ENCODE measurements at regions not wholly inside any gene's neighbourhood (a gene's known extent, or its start where the extent isn't known, plus 50 kb on each side); places are given as distances from the start of the nearest gene placed in this dataset.
A peak's percentile ranks its signal among the peaks of the same experiment; 100 is the strongest.

- no peak overlapping the region for H3K4me3 ChIP-seq (ENCODE audit: low read length)
- DNase-seq: no peak
- H3K9me3 ChIP-seq (replicated peaks; ENCODE audit: control insufficient read depth, low read depth, low read length): no peaks in the 10 kb centered on the region
- WGBS (ENCODE audit: insufficient coverage): no CpG with 5 or more reads among the region's 3 CpGs
- no peaks in the 10 kb centered on the region for H3K27me3 ChIP-seq (ENCODE audit: control insufficient read depth, insufficient read depth, low read length)
- no peaks in the 10 kb centered on the region for H3K36me3 ChIP-seq (ENCODE audit: control insufficient read depth, insufficient read depth, low read length)
- no peak overlapping the region for H3K27ac ChIP-seq (ENCODE audit: low read length)
- no peaks in the 10 kb centered on the region for H3K4me1 ChIP-seq (ENCODE audit: control insufficient read depth, insufficient read depth, low read length)
These were observed 193.9 kb upstream of the SUCLG2 start for GRCh38 chr3:67848299-67848698.

- Histone ChIP-seq H3K27me3 (ENCODE audit: control insufficient read depth, insufficient read depth, low read length) (no peaks in the 10 kb centered on the region), H3K27ac (ENCODE audit: low read length) (no peak overlapping the region), H3K9me3 (replicated peaks; ENCODE audit: control insufficient read depth, low read depth, low read length) (no peaks in the 10 kb centered on the region), H3K36me3 (ENCODE audit: control insufficient read depth, insufficient read depth, low read length) (no peaks in the 10 kb centered on the region), H3K4me1 (ENCODE audit: control insufficient read depth, insufficient read depth, low read length) (no peaks in the 10 kb centered on the region), H3K4me3 (ENCODE audit: low read length) (no peak overlapping the region)
- no peak for DNase-seq
These were observed 191.8 kb upstream of the SUCLG2 start for GRCh38 chr3:67846166-67846565.

DNA sequence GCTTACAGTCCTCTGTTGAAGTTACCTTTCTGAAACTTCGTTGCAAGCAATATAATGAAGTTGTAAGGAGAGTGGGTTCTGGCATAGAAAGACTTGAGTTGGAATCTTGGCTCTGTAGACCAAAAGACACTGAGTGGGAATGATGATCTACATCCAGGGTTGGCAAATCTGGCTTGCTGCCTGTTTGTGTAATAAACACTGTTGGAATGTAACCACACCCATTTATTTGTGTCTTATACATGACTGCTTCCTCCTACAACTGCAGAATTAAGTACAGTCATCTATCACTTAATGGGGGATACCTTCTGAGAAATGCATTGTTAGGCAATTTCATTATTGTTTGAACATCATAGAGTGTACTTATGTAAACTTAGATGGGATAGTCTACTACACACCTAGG lies 178.4 kb upstream of the SUCLG2 start:
- no CpG with 5 or more reads among the region's 1 CpG for WGBS (ENCODE audit: insufficient coverage)
- no peaks in the 10 kb centered on the region for H3K4me1 ChIP-seq (ENCODE audit: control insufficient read depth, insufficient read depth, low read length)
- H3K4me3 ChIP-seq (ENCODE audit: low read length): no peak overlapping the region
- no peak overlapping the region for H3K27ac ChIP-seq (ENCODE audit: low read length)
- H3K36me3 ChIP-seq (ENCODE audit: control insufficient read depth, insufficient read depth, low read length): no peaks in the 10 kb centered on the region
- no peak for DNase-seq
- no peaks in the 10 kb centered on the region for H3K9me3 ChIP-seq (replicated peaks; ENCODE audit: control insufficient read depth, low read depth, low read length)
- no peaks in the 10 kb centered on the region for H3K27me3 ChIP-seq (ENCODE audit: control insufficient read depth, insufficient read depth, low read length)

DNA sequence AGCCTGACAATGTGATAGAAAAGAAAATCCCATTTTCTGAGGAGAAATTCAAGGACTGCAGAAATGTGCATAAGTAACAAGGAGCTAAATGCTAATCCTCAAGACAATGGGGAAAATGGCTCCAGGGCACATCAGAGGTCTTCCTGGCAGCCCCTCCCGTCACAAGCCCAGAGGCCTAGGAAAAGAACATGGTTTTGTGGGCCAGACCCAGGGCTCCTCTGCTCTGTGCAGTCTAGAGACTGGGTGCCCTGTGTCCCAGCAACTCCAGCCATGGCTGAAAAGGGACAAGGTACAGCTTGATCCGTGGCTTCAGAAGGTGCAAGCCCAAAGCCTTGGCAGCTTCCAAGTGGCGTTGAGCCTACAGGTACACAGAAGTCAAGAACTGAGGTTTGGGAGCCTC lies 176.8 kb upstream of the SUCLG2 start:
- WGBS (ENCODE audit: insufficient coverage): 94% methylated on average over 3 of the region's 3 CpGs
- Histone ChIP-seq H3K36me3 (ENCODE audit: control insufficient read depth, insufficient read depth, low read length) (no peaks in the 10 kb centered on the region), H3K27me3 (ENCODE audit: control insufficient read depth, insufficient read depth, low read length) (no peaks in the 10 kb centered on the region), H3K4me1 (ENCODE audit: control insufficient read depth, insufficient read depth, low read length) (no peaks in the 10 kb centered on the region), H3K27ac (ENCODE audit: low read length) (no peak overlapping the region), H3K4me3 (ENCODE audit: low read length) (no peak overlapping the region), H3K9me3 (replicated peaks; ENCODE audit: control insufficient read depth, low read depth, low read length) (no peaks in the 10 kb centered on the region)
- DNase-seq: no peak

GRCh38 chr3:67828486-67829010 lies 174.1 kb upstream of the SUCLG2 start:
- H3K27me3 ChIP-seq (ENCODE audit: control insufficient read depth, insufficient read depth, low read length): no peaks in the 10 kb centered on the region
- no peaks in the 10 kb centered on the region for H3K4me1 ChIP-seq (ENCODE audit: control insufficient read depth, insufficient read depth, low read length)
- H3K4me3 ChIP-seq (ENCODE audit: low read length): no peak overlapping the region
- H3K27ac ChIP-seq (ENCODE audit: low read length): no peak overlapping the region
- H3K9me3 ChIP-seq (replicated peaks; ENCODE audit: control insufficient read depth, low read depth, low read length): no peaks in the 10 kb centered on the region
- no peak for DNase-seq
- H3K36me3 ChIP-seq (ENCODE audit: control insufficient read depth, insufficient read depth, low read length): no peaks in the 10 kb centered on the region
- WGBS (ENCODE audit: insufficient coverage): no CpG with 5 or more reads among the region's 1 CpG

DNA sequence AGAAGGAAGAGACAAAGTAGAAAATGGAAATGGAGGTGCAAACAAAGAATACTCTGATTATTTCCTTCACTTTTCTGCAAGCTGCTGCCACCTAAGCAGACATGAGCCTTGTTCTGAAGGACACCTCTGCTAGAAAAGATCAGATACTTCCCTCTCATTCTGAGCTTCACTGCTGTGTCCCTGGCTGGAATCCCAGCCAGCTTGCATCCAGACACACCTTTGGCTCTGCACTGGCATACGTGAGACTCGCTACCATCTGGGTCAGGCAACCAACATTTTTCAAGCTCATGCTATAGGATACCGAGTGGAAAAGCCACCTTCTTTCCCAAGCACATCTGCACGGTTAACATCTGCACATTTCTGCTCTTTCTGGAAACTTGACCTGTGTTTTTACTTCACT lies 166.7 kb upstream of the SUCLG2 start:
- Histone ChIP-seq H3K27me3 (ENCODE audit: control insufficient read depth, insufficient read depth, low read length) (no peaks in the 10 kb centered on the region), H3K36me3 (ENCODE audit: control insufficient read depth, insufficient read depth, low read length) (no peaks in the 10 kb centered on the region), H3K9me3 (replicated peaks; ENCODE audit: control insufficient read depth, low read depth, low read length) (no peaks in the 10 kb centered on the region), H3K27ac (ENCODE audit: low read length) (no peak overlapping the region), H3K4me1 (ENCODE audit: control insufficient read depth, insufficient read depth, low read length) (no peaks in the 10 kb centered on the region), H3K4me3 (ENCODE audit: low read length) (no peak overlapping the region)
- peak; percentile 27 for DNase-seq
- WGBS (ENCODE audit: insufficient coverage): 55% methylated on average over 3 of the region's 4 CpGs

DNA sequence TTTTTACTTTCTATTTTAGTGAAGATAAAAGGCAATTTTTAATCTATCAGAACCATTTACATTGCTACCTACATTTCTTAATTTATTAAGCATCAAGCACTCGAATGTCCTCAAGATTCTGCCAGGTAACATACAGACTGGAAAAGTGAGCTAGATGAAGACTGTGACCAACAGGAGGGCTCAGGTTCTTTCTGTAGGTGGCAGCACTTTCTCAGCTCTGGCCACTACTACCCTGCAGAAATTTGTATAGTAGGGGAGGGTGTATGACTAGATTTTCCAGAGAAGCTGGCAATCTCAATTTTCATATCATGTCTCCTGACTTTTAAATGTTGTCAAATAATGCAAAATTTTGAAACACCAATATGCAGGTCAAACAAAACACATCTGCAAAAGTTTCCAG lies 165.0 kb upstream of the SUCLG2 start:
- Histone ChIP-seq H3K4me1 (ENCODE audit: control insufficient read depth, insufficient read depth, low read length) (no peaks in the 10 kb centered on the region), H3K27ac (ENCODE audit: low read length) (no peak overlapping the region), H3K9me3 (replicated peaks; ENCODE audit: control insufficient read depth, low read depth, low read length) (no peaks in the 10 kb centered on the region), H3K27me3 (ENCODE audit: control insufficient read depth, insufficient read depth, low read length) (no peaks in the 10 kb centered on the region), H3K4me3 (ENCODE audit: low read length) (no peak overlapping the region), H3K36me3 (ENCODE audit: control insufficient read depth, insufficient read depth, low read length) (no peaks in the 10 kb centered on the region)
- peak; percentile 17 for DNase-seq
- no CpG with 5 or more reads among the region's 1 CpG for WGBS (ENCODE audit: insufficient coverage)

DNA sequence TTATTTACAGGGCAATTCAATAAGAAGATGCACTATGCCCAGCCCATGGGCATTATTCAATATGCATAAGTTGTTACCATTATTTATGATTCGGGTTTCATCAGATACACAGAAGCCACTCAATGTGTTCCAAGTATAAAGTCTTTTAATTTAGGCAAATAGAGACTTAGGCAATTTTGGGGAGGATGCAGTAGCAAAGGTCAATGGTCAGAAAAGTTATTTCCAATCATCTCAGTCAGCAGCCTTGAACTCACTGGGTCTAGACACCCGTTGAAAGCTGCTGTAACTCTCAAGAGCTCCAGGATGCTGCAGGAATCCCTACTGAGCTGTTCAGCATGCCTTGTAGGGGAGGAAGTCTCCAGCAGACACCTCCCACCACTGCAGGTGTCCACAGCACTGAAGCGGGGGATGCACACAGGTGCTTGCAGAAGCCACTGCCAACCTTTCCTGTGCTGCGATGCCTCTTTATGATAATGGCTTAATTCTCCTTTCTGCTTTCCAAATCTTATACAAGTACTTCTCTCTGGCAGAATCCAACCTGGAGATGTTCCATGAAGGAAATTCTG lies 155.0 kb upstream of the SUCLG2 start:
- H3K27me3 ChIP-seq (ENCODE audit: control insufficient read depth, insufficient read depth, low read length): no peaks in the 10 kb centered on the region
- H3K36me3 ChIP-seq (ENCODE audit: control insufficient read depth, insufficient read depth, low read length): no peaks in the 10 kb centered on the region
- no peak overlapping the region for H3K4me3 ChIP-seq (ENCODE audit: low read length)
- H3K4me1 ChIP-seq (ENCODE audit: control insufficient read depth, insufficient read depth, low read length): no peaks in the 10 kb centered on the region
- no CpG with 5 or more reads among the region's 4 CpGs for WGBS (ENCODE audit: insufficient coverage)
- H3K9me3 ChIP-seq (replicated peaks; ENCODE audit: control insufficient read depth, low read depth, low read length): no peaks in the 10 kb centered on the region
- H3K27ac ChIP-seq (ENCODE audit: low read length): no peak overlapping the region
- no peak for DNase-seq

- Histone ChIP-seq H3K4me3 (ENCODE audit: low read length) (no peak overlapping the region), H3K27me3 (ENCODE audit: control insufficient read depth, insufficient read depth, low read length) (no peaks in the 10 kb centered on the region), H3K4me1 (ENCODE audit: control insufficient read depth, insufficient read depth, low read length) (no peaks in the 10 kb centered on the region), H3K36me3 (ENCODE audit: control insufficient read depth, insufficient read depth, low read length) (no peaks in the 10 kb centered on the region), H3K9me3 (replicated peaks; ENCODE audit: control insufficient read depth, low read depth, low read length) (peaks cover 3% of the 10 kb centered on the region), H3K27ac (ENCODE audit: low read length) (no peak overlapping the region)
- no peak for DNase-seq
- 67% methylated on average over 1 of the region's 3 CpGs for WGBS (ENCODE audit: insufficient coverage)
These were observed 154.5 kb upstream of the SUCLG2 start for GRCh38 chr3:67808906-67809305.

GRCh38 chr3:67804578-67804977 lies 150.2 kb upstream of the SUCLG2 start:
- Histone ChIP-seq H3K4me3 (ENCODE audit: low read length) (no peak overlapping the region), H3K4me1 (ENCODE audit: control insufficient read depth, insufficient read depth, low read length) (no peaks in the 10 kb centered on the region), H3K9me3 (replicated peaks; ENCODE audit: control insufficient read depth, low read depth, low read length) (peaks cover 5% of the 10 kb centered on the region), H3K27ac (ENCODE audit: low read length) (no peak overlapping the region), H3K36me3 (ENCODE audit: control insufficient read depth, insufficient read depth, low read length) (no peaks in the 10 kb centered on the region), H3K27me3 (ENCODE audit: control insufficient read depth, insufficient read depth, low read length) (no peaks in the 10 kb centered on the region)
- 80% methylated on average over 1 of the region's 3 CpGs for WGBS (ENCODE audit: insufficient coverage)
- DNase-seq: no peak

DNA sequence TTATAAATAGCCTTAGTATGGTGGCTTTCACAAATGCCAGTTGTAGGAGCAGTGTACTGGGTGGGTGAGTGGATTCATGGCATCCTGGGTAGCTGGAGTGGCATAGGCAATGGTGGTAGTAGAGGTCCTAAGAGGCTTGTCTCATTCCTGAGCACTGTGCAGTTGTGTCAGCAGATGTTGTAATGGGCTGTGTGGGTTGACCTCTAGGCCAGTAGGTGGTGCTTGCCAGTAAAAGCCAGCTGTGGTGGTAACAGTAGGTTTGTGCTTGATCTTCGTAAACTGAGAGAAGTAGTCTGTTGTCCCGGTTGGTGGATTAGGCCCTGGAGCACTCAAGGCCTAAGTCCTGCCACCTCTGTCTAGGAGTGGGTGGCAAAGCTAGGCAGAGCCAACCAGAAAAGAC lies 149.7 kb upstream of the SUCLG2 start:
- peaks cover 5% of the 10 kb centered on the region for H3K9me3 ChIP-seq (replicated peaks; ENCODE audit: control insufficient read depth, low read depth, low read length)
- H3K4me3 ChIP-seq (ENCODE audit: low read length): no peak overlapping the region
- no peaks in the 10 kb centered on the region for H3K4me1 ChIP-seq (ENCODE audit: control insufficient read depth, insufficient read depth, low read length)
- no peaks in the 10 kb centered on the region for H3K36me3 ChIP-seq (ENCODE audit: control insufficient read depth, insufficient read depth, low read length)
- 93% methylated on average over 2 of the region's 2 CpGs for WGBS (ENCODE audit: insufficient coverage)
- no peak for DNase-seq
- H3K27me3 ChIP-seq (ENCODE audit: control insufficient read depth, insufficient read depth, low read length): no peaks in the 10 kb centered on the region
- H3K27ac ChIP-seq (ENCODE audit: low read length): no peak overlapping the region
